CD4-positive, alpha-beta T cell treated with Interleukin-12 subunit alpha and Interleukin-12 subunit beta, for 1 hour (primary cell): ENCODE measurements at regions not wholly inside any gene's neighbourhood (a gene's known extent, or its start where the extent isn't known, plus 50 kb on each side); places are given as distances from the start of the nearest gene placed in this dataset.

Experiments used
- DNase-seq: peaks from one replicate; pipeline ENCODE4 v3.0.0-alpha.2; 2020

- DNase-seq: no peak
Observed at GRCh38 chr19:30154410-30154809, 212.4 kb downstream of the URI1 start.

GRCh38 chr19:30155381-30156200 is 213.6 kb downstream of the URI1 start:
- DNase-seq: no peak

GRCh38 chr19:30156646-30157045 is 214.6 kb downstream of the URI1 start:
- DNase-seq: no peak

- DNase-seq: no peak
Observed at GRCh38 chr19:30158067-30158892, 213.9 kb upstream of the ZNF536 start.

DNA sequence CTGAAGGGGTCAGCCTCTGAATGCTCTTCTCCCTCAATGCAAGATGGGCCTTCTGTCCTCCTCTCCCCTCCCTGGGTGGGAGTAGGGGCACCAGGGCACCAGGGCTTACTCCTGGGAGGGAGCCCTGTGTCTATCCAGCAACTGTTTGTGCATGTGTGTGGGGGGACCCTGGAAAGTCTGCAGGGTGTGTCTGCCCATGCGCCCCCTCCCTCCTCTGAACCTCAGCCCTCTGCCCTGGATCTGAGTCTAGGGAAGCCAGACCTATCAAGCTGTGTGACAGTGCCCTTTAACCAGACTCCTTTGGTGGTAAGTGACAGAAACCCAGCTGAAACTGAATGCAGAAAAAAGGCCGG is 213.3 kb upstream of the ZNF536 start:
- no peak for DNase-seq

DNA sequence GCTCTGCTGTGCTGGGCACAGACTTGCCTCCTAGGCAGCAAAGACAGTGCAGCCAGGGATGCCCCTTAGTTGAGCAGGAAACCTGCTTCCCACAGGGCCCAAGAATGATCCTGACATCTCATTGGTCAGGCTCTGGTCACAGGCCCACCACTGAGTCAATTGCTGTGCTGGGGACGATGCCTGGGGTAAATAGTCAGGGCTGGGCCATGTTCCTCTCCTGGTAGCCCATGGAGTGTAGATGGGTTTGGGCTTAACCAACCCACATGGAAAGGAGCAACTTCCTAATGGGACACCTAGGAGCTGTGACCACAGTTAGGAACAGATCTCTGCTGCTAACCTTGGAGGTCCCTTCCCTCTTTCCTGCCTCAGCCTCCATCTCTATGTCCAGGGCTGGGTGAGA is 212.5 kb upstream of the ZNF536 start:
- DNase-seq: no peak

GRCh38 chr19:30160426-30160825 is 211.8 kb upstream of the ZNF536 start:
- no peak for DNase-seq

DNA sequence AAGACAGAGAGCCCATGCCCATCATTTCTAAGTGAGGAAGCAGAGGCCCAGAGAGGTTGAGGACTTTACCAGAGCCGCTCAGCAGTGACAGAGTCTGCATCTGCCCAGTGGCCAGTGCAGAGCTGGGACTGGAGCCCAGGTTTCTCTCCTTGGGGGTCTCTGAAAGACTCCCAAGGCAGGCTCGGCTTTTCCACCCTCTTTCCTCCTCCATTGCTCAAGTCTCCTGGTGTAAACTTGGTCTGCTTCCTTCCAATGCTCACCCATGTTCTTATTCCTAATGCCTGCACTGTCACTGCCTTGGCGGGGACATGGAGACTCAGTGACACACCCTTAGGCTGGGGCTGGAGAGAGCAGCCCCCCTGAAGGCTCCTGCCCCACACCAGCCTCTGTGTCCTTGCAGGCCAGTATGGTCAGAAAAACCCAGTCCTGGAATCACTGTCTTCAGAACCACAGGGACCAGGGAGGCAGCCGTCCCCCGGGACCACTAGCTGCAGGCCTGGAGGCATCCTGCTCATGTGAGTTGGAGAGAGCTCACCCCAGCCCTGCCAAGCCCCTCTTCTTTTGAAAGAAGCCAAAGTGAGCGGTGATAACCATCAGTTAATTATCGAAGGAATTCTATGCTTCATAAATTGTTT is 211.0 kb upstream of the ZNF536 start:
- DNase-seq: no peak

DNA sequence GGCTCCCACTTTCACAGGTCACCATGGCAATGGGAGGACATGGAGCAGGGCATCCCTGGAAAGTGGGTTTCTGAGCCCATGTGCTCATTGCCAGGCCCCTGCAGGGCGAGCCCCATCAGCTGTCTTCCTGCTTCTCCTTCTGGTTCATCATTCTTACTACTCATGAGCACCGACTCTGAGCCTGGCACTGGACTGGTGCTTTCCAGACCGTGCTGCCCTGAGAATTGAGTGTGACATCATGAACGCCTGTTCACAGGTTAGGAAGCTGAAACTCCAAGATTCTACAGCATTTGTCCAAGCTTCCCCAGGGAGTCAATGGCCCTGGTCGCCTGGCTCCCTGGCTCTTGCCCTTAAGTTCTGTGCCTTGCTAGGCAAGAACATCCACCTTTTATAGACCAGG is 210.4 kb upstream of the ZNF536 start:
- no peak for DNase-seq

DNA sequence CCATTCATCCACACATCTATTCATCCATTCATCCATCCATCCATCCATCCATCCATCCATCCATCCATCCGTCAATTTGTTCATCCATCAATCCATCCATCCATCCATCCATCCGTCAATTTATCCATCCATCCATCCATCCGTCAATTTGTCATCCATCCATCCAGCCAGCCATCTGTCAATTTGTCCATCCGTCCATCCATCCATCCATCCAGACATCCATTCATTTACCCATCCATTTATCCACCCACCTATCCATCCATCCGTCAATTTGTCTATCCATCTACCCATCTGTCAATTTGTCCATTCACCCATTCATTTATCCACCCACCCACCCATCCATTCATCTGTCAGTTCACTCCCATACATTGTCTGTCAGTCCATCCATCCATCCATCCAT is 209.5 kb upstream of the ZNF536 start:
- no peak for DNase-seq

DNA sequence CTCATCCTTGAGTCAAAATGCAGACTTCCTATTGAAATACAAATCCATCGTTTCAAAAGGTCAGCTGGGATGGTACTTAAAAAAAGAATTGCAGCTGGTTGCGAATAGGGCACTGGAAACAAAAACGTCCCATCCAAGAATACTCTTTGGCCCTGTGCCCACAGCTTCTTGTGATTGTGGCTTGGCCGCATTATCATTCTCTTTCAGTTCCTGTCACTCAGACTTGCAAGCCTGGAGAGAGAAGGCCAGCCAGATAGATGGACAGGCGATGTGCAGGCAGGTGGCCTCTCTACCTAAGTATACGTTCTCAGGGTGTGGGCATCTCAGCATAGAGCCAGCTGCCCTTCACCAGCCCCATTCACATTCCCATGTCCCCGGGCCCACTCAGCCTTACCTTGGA is 208.5 kb upstream of the ZNF536 start:
- DNase-seq: no peak

GRCh38 chr19:30165228-30165813 is 206.9 kb upstream of the ZNF536 start:
- no peak for DNase-seq

DNA sequence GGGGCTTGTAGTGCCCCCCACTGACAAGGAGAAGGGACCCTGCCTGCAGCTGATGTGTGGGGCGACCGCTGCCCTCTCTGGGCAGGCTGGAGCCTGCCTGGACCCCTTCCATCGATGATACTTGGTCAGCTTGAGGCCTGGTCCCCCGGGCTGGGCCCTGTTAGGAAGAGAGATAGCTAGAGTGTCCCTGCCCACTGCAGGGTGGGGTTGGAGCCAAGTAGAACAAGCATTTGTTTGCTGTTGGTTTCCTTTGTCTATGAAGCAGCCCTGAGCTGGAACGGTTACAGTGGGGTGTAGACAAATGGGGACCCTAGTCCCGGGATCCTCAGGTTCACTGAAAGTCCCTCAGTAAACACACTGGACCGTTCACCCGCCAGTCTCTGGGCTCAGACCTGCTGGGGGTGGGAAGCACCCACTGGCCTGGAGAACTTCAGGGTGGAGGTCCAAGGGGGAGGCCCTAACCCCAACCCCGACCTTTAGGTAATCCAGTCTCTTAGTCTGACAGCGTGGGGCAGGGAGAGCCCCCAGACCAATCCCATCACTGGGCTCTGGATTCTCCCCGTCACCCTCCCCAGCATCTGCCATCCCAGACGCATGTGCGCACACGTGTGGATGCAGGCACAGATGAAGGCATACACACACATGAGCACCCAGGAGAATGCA is 204.8 kb upstream of the ZNF536 start:
- DNase-seq: no peak

DNA sequence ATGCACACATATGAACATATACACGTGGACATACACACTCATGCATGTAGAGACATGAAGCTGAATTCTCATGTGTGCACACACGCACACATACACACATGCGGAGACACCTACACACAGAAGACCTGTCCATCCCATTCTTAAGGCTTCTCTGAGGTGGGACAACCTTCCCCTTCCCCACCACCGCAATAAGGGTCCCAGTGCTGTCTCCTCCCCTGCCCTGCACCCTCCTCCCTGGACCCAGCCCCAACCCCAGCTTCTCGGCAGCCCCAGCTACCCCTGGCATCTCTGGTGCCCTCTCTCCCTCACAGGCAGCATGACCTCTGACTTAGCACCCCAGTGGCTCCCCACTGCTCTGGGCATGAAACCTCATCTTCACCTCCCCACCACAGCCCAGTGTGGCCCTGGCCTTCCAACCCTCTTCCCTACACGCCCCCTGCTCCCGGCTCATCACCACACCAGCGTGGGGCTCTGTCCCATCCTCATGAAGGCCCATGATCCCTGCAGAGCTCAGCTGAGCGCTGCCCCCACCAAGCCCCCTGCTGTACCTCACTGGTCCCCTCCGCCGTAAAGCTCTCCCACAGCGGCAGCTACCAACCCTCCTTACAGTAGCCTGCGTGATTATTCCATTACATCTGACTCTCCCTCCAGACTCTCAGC is 204.1 kb upstream of the ZNF536 start:
- no peak for DNase-seq

DNA sequence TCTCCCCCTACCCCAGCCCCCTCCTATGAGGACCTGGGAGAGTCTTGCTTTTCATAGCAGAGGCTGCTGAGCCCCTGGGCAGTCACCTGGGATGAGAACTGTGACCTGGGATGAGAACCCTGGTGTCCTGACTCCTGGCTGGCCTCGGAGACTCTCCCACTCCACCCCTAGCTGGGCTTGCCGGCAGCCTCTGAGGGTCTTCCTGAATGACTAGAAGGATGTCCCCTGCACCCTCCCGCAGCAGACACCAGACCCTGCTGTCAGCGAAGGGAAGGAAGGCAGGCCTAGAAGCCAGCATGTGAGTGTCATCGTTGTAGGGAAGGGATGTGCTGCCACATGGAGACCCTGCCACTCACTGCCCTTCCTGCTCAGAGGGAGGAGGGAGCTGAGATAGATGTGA is 203.4 kb upstream of the ZNF536 start:
- no peak for DNase-seq

DNA sequence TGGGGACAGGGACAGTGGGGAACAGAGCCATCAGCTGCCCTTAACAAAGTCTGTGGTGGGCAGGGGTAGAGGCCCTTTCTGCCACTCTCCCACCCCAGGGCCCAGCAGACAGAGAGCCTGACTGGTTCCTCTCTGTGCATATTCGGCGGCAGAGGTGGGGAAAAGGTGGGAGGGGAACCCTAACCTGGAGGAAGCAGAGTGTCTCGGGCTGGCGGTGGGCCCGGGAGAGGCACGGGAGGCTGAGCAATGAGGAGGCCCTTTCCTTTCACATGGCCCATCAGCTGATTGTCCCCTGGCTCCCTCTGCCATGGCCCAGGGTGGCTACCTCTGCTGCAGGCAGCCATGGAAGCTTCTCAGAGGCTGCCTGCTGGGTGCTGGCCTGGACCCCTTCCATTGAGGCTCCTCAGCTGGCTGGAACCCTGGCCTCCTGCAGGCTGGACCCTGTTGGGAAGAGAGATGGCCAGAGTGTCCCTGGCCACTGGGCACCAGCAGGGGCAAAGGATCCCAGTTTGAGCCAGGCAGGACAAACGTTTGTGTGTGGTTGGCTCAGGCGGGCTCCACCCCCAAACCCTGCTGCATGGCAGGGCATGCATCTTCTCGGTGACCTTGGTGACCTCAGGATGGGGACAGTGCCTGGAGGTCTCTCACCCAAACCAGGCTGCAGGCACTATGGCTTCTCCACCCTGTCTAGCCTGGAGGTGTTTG is 202.8 kb upstream of the ZNF536 start:
- DNase-seq: no peak

DNA sequence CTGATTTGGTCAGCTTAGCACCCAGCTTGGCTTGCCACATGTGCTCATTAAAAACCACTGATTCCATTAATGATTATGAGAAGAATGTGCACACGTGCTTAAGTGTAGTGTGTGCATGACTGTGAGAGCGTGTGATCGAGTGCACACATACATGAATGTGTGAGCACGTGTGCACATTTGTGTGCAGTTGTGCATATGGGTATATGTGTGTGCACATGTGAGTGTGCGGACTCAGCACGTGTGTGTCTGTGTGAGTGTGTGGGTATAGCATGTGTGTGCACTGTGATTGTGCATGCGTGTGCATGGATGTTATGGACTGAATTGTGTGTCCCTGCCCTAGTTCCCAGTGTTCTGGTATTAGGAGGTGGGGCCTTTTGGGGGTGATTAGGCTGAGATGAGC is 202.1 kb upstream of the ZNF536 start:
- DNase-seq: no peak

GRCh38 chr19:30170495-30171137 is 201.6 kb upstream of the ZNF536 start:
- DNase-seq: no peak

DNA sequence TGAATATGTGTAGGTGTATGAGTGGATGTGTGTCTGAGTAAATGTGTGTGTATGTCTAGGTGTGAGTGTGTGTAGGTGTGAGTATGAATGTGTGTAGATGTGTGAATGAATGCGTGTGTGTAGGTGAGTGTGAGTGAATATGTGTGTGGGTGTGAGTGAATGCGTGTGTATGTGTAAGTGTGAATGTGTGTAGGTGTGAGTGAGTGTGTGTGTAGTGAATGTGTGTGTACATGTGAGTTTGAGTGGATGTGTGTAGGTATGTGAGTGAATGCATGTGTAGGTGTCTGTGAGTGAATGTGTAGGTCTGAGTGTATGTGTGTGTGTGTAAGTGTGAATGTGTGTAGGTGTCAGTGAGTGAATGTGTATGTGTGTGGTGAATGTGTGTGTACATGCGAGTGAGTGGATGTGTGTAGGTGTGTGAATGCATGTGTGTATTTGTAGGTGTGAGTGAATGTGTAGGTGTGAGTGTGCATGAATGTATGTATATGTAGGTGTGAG is 201.0 kb upstream of the ZNF536 start:
- no peak for DNase-seq

DNA sequence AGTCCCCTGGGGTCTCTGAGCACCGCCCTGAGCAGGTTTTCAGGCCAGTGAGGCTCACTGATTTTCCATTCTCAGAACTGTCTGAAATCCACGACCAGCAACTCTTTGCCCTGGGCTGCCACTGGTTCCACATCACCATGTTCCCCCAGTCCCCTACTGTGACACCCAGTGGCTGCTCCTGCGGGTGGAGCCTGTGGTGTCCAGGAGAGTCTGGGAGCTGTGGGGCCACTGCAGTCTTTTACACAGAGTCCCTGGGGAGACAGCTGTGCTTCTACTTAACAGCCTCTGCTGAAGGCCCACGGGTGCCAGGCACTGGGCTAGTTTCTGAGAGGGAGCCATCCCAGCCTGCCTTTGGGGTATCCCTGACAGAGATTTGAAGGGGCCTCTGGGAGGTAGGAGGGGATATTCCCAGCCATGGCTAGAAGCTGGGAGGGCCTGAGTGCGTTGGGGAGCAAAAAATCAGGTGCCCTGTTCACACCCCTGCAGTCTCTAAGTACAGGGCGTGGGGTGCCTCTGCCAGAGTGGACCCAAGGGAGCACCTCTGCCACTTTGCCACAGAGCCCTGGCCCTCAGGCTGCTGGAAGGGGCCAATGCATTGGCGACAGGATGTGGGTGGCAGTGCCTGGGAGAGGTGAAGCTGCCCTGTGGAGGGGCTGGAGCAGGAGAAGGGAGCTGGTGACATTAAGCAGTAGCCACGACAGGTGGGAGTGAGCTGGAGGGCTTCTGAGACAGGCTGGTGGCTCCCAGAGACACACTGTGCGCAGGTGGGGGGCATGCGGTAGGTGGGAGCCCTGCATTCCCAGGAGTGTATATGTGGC is 200.2 kb upstream of the ZNF536 start:
- no peak for DNase-seq
